HG03045 (cell line): ENCODE measurements at regions not wholly inside any gene's neighbourhood (a gene's known extent, or its start where the extent isn't known, plus 50 kb on each side); places are given as distances from the start of the nearest gene placed in this dataset.
"Not testable (repeated sequence)": the region's sequence is repeated elsewhere in the genome, so short reads cannot be mapped to it uniquely, and the experiment has no call there.

ENCODE experiments used
- ATAC-seq: cut with Tn5 transposase; IDR thresholded peaks from one replicate; pipeline ENCODE4 v1.9.1; 2021; ENCODE audit warnings: mild to moderate bottlenecking, moderate library complexity; ENCODE audit not compliant: unreplicated experiment

DNA sequence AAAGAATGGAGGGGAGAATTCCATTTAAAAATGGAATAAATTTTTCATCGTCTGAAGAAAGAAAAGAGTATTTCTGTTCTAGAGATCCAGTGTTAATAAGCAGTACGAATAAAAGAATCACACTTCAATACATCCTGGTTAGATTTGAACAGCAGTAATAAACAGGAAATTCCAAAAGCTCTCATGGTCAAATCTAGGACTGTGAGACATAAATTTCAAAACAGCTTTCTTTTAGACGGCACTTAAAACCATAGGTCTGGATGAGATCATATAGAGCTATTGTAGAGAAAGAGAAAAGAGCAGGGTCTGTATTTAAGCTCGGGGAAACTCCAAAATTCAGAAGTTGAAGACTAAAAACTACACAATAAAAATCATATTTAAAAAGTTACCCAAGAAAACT lies 1006.9 kb upstream of the CTNND2 start:
- no peak for ATAC-seq

DNA sequence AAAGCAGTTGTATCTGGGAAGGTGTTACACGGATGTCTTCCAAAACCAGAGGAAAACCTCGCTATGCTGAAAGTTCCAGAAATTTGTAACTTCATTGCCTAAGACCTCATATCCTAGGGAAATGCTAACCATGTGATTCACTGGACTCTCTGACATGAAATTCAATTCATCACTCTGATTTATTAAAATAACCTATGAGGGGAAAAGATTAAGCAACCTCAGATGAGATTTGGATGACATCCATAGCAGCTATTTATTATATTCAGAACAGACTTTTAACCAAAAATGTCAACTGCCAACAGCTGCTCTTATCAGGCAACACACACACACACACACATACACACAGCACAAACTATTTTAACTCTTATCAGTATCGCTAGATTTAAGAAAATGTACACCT lies 1006.4 kb upstream of the CTNND2 start:
- no peak for ATAC-seq

DNA sequence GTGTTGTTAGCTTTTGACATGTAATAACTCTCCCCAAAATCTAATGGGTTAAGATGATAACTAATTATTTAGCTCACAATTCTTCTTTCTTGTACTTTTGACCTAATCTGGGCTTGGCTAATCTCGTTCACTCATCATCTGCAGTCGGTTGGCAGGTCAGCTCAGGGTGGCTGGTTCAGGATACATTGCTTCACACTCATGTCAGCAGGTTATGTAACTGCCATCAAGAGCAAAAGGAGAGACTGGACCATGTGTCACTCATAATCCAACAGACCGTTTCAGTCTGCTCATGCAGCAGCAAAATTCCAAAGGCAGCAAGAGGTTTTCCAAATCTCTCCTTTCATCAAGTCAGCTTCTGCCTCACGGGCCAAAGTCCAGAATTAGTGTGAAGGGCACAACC lies 998.4 kb upstream of the CTNND2 start:
- no peak for ATAC-seq

DNA sequence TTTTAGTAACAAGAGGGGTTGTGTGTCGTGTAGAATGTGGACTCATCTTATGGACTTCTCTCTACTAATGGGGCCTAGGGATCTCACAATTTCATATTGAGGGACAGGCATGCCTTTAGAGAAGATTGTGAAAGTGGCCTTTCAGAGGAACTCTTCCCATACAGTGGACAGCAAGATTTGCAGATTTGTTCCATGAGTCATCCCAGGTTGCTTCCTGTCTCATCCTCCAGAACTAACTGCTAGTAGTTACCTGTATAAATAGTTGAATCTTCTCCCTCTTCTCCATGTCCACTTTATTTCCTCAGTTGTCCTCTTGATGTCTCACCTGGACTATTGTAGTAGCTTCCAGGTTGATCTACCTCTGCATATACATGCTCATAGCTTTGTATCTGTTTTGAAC lies 997.5 kb upstream of the CTNND2 start:
- no peak for ATAC-seq

DNA sequence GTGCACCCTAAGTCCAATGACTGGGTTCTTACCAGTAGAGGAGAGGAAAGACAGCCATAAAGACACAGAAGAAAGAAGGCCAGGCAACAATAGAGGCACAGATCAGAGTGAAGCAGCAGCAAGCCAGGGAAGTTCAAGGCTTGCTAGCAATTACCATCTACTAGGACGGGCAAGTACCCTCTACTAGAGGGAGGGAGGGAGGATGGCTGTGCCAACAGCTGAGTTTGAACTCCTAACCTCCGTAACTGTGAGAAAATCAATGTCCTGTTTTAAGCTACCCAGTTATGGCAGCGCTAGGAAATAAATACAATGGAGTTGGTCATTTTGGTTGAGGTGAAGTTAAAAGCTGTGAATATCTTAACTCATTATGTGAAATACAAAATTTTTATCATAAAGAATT lies 991.8 kb upstream of the CTNND2 start:
- ATAC-seq, result no peak

DNA sequence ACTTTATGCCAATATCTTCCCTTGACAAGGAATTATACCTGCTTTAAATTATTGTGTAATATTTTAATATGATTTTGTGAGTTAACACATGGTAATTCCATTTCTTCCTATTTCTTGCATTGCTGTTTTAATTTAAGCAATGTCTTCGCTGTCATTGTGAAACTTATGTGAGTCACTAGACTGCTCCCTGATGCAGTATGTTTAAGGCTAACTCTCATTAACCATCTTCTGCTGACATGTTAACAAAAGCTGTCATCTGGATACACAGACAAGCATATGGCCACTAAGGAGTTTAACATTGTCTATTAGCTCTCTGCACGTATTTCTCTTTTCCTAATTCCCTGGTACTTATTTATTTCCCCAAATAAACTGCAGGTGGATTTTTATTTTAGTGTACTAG lies 980.8 kb upstream of the CTNND2 start:
- ATAC-seq, result no peak

DNA sequence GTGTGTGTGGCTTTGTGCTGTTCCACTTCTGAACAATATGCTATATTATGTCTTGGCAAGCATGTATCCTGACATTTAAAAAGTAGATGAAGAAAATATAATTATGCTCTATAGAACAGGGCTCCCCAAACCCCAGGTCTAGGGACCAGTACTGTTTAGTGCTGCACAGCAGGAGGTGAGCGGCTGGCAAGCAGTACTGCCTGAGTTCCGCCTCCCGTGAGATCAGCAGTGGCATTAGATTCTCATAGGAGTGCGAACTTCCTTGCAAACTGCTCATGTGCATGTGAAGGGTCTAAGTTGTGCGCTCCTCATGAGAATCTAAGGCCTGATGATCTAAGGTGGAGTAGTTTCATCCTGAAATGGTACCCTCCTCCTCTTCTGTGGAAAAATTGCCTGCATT lies 979.1 kb upstream of the CTNND2 start:
- ATAC-seq, result no peak

DNA sequence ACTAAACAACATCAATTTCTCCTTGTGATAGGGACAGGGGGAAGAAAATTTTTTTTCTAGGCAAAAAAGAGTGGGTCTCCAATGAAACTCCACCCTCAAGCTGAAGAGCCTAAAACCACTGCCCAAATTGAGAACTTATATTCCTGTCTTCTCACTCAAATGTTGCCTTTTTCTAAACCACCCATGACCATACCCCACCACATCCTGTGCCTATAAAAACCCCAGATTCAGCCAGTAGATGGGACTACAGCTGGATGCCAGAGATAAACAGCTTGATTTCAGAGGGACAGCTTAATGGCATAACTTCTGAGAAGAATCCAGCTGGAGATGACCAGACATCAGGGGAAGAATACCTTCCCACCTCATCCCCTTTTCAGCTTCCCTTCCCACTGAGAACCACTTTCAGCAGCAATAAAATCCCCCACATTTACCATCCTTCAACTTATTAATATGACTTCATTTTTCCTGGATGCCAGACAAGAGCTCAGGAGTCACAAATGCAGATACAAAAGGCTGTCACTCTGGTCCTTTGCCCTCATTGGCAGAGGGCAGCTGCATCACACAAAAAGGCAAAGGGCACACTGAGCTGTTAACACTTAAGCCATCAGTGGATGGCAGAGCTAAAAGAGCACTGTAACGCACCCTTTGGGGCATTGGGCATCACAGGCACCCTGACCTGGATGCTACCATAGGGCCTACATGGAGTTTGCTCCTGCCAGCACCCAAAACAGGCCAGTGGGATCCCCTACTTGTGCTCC lies 972.5 kb upstream of the CTNND2 start:
- ATAC-seq, result no peak

DNA sequence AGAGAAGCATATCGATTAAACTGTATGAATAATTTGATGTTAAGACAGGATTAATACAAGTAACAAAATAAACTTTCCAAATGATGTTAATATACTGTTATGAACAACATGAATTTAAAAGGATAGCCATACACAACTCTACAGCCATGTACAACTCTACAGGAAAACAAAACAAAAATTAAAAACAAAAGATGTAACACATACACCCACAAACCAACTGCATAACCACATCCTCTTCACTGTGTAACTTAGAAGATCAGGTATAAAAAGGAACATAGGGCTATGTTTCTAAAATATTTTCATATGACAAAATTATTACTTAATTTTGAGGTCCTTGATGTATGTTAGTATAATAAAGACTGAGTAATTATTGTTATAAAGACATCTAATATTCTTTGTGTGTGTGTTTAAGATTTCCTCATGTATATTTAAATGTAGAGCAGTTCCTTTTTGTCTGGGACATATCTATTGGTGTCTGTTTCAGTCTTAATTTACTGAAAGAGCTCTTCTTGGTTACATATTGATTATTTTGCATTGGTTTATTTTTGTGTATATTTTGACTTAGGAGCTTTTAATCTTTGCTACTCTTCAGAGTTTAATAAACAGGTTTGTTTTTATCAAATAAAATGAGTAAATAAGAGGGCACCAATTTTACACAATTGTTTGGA lies 966.8 kb upstream of the CTNND2 start:
- ATAC-seq, result no peak

DNA sequence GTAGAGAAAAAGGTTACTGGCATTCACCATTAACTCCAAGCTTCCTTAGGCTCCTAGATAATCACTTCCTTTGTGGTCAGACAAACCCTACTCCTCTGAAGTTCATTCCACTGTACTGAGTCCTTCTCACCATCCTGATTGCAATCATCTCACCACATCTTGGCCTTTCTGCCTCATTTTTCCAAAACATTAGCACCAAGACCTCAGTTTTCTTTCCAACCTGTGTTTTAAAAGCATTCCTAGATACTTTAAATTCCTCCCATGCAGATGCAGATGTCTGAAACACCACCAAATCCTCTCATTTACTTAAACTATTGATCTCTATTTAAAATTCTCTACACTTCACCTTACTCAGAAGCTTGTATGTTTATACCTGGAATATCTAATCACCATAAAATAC lies 961.3 kb upstream of the CTNND2 start:
- ATAC-seq, result no peak

DNA sequence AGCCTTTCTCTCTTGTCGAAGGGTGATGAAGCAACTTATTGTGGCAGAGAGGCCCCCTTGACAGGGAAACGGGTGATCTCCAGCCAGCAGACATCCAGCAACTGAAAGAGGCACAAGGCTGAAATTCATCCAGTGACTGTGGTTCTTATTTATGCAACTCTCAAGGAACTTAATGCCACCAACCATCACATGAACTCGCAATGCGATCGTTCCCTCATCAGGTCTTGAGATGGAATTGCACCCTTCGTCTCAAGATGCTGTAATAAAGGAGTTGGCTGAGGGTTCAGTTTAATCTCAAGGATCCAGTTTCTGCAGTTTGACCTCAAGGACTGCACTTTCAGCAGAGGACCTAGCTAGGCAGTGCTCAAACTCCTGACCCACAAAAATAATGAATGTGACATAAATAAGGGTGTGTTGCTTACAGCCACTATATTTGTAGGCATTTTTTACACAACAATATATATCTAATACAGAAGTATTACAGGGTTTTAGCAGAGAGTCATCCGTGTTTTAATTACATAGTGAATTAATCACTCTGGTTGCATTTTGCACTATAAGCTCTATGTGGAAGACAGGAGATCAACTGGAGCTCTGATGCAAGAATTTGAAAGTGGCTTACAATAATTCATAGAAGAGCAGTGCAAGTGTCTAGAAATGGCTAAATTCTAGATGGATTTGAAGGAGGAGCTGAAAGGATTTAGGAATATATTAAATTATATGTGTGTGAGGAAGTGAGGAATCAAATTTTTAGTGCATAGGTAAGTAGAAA lies 957.8 kb upstream of the CTNND2 start:
- no peak for ATAC-seq

DNA sequence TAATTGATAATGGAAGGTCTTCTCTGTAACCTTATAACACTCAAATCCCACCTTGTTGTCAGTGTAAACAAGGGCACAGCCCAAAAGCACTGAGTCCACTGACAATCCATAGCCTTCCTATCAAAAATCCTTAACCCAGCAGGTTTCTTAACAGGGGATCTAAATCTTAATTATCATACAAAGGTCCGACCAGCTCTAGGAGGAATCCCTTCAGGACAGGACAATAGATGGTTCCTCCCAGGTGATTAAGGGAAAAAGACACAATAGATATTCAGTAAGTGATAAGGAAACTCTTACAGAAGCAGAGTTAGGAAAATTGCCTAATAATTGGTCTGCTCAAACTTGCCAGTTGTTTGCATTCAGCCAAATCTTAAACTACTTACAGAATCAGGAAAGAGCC lies 951.9 kb upstream of the CTNND2 start:
- not testable (repeated sequence) for ATAC-seq

DNA sequence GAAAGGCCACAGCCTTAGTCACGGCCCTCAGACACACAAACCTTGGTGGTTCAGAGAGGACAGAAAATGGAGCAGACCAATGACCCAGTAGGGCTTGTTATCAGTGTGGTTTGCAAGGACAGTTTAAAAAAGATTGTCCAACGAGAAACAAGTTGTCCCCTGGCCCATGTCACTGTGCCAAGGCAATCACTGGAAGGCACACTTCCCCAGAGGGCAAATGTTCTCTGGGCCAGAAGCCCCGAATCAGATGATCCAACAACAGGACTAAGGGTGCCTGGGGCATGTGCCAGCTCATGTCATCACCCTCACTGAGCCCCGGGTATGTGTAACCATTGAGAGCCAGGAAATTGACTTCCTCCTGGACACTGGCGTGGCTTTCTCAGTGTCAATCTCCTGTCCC lies 950.1 kb upstream of the CTNND2 start:
- no peak for ATAC-seq

DNA sequence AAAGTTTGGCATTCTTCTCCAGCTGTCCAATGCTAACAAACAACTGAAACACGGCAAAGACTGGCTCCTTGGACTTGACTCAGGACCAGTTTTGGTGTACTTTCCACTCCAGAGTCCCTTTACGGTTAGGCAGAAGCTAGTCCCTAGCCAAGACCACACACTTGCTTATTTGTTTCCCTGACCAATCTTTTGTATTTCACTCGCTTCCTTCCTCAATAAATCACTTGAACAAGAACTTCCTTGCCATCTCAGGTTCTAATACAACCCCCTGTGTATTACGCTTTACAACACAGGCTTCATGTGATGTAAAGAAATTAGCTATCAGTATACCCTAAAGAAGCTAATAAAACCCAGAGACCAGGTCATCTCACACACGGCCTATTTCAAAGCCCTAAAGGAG lies 947.5 kb upstream of the CTNND2 start:
- no peak for ATAC-seq

DNA sequence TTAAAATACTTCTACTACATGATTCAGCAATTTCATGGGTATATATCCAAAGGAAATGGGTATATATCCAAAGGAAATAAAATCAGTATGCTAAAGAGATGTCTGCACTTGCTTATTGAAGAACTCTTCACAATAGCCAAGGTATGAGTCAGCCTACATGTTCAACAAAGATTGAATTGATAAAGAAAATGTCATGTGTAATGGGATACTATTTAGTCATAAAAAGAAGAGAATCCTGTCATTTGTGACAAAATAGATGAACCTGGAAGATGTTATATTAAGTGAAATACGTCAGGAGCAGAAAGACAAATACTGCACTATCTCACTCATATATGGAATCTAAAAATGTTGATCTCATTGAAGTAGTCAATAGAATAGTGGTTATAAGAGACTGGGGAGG lies 944.5 kb upstream of the CTNND2 start:
- no peak for ATAC-seq

DNA sequence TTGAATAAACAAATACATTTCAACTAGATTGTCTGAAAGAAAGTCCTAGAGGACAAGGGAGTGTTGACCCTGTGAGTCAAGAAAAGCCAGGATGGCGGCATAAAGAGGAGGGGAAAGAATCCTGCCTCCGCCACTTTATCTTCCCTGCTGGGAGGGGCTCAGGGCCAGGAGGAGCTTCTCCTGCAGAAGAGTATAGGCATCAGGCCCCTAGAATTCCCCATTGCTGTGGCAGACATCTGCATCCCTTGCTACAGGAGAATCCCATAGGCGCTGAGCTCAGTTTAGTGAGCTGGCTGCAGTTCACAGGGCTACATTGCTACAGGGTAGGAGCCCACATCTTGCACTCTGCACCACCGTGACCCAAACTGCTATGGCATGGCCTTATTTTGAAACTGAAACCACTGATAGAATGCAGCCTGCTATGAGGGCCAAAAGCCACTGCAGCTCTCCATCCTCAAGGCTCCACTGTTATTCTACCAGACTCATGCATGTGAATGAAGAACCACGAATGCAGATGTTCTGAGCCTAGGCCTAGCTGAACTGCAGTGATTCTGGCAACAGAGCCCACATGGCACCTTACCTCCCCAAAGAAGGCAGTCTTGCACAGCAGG lies 941.4 kb upstream of the CTNND2 start:
- no peak for ATAC-seq

DNA sequence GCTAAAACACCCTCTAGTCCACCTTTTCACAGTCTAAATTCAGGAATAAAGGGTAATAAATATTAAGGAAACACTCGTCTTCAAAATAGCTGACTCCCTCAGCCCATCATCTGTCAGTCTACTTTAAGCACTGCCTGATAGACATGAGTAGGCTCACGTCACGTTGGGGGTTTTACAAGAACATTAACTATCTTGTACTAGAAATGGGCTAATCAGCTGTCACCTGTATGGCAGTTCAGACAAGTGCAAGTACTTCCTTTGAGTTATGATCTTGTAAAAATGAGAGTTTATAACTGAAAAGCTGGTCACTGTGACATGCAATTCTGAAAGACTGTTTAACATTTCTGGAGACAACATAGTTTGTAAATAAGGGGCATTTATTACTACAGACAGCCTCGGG lies 936.7 kb upstream of the CTNND2 start:
- ATAC-seq, result no peak

DNA sequence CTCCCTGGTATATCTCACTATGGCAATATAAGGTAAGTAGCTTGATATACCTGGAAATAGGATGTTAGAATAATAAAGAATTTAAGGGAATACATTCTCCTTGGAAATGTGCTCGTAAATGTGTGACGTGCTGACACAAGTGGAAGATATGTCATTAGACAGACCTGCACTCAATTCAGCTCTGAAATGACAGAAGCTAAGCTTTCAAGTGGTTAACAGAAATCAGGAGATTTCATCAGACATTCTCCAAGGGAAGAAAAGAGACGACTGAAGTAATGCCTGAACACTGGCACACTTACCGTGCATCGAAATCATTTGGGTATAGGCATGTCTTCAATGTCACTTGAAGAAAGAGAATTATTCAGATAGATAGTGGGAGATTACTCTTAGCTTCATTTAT lies 933.3 kb upstream of the CTNND2 start:
- ATAC-seq, result no peak

DNA sequence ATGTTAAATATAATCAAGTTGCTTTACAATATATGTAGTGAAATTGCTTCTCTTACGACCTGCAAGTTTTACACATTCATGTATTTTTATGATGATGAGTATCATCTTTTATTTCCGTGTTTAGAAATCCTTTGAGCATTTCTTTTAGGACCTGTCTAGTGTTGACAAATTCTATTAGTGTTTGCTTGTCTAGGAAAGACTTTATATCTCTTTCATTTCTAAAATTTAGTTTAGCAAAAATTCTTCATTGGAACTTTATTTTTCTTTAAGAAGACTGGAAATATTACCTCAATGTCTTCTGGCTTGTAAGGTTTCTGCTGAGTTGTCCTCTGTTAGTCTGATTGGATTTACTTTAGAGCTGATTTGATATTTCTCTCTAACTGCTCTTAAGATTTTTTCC lies 920.9 kb upstream of the CTNND2 start:
- no peak for ATAC-seq

DNA sequence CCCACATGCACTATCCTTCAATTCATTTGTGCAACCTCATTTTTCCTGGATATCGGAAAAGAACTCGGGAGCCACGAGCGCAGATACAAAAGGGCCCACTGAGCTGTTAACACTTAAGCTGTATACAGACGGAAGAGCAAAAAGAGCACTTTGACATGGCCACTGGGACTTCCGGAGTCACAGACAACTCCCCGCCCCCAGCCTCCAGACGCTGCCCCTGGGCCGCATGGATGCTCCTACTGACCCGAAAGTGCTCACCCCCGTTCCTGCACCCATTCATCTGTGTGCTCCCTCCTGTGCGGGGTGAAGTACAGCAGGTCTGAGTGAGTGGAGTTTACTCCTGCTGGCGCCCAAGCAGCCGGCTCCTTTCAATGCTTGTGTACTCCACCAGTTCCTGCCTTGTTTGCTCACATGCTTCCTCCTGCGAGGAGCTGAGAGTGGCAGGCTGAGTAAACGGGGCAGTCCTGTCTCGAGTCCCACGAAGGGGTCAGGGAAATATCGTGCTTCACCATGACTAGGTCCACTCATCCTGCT lies 901.0 kb upstream of the CTNND2 start:
- ATAC-seq, result no peak

DNA sequence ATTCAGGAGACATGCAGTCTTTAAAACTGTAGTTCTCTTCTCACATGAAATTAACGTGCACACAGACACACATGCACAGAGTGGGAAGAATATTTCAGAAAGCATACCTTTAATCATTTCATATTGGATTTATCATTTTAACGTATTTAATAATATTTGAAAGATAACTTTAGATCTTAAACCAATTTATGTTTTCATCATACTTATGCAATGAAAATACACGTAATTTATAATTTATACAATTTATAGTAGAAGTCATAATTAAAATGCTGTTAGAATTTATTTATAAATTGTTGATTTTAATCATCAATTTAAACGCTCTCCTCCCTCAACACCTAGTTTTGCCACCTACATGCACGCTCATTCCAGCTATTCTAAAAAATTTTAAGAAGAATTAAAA lies 894.9 kb upstream of the CTNND2 start:
- no peak for ATAC-seq

DNA sequence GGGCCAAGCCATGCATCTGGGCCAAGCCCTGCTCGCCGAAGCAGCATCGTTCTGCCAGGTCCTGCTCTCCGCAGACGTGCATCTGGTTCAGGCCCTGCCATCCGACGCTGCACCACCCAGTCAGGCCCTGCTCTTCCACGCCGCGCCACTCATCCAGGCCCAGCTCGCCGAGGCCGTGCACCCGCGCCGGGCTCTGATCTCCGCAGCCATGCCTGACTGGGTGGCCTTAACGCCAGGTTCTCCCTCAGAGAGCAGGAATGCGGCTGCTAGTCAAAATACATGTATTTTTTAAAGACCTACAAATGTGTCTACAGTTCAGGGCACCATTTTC lies 891.1 kb upstream of the CTNND2 start:
- ATAC-seq, result no peak
